BLaER1 treated with 17β-estradiol and CSF1 and Interleukin-3, amounts not matched to agents 10 nM and 100 nM (cell line): ENCODE measurements at regions not wholly inside any gene's neighbourhood (a gene's known extent, or its start where the extent isn't known, plus 50 kb on each side); places are given as distances from the start of the nearest gene placed in this dataset.

Experiments used
- H3K27ac ChIP-seq, 11 experiments: shearing (Covaris generic); formaldehyde crosslinking; 2 replicates each; pipeline ENCODE4 v1.8.1; 2022
- H3K27me3 ChIP-seq, 11 experiments: shearing (Covaris generic); formaldehyde crosslinking; 2 replicates each; pipeline ENCODE4 v1.8.1; 2022
- H3K36me3 ChIP-seq, 11 experiments: shearing (Covaris generic); formaldehyde crosslinking; 2 replicates each; pipeline ENCODE4 v1.8.1; 2022
- H3K4me1 ChIP-seq, 10 experiments: shearing (Covaris generic); formaldehyde crosslinking; 2 replicates each; pipeline ENCODE4 v1.8.1; 2022
- H3K4me2 ChIP-seq, 11 experiments: shearing (Covaris generic); formaldehyde crosslinking; 2 replicates each; pipeline ENCODE4 v1.8.1; 2022
- H3K4me3 ChIP-seq, 10 experiments: shearing (Covaris generic); formaldehyde crosslinking; 2 replicates each; pipeline ENCODE4 v1.8.1; 2022
- H3K9ac ChIP-seq, 11 experiments: shearing (Covaris generic); formaldehyde crosslinking; 2 replicates each; pipeline ENCODE4 v1.8.1; 2022
- H3K9me3 ChIP-seq, 11 experiments: shearing (Covaris generic); formaldehyde crosslinking; replicated peaks in 1 of 11; 2 replicates each; pipeline ENCODE4 v1.8.1; 2022
- H4K20me1 ChIP-seq, 11 experiments: shearing (Covaris generic); formaldehyde crosslinking; 2 replicates each; pipeline ENCODE4 v1.8.1; 2022
- Cebpa-rat ChIP-seq, 11 experiments: shearing (Covaris generic); IDR thresholded peaks; 2 replicates each; pipeline ENCODE4 v1.8.1; 2022

GRCh38 chr2:100655446-100655845 lies 92.7 kb downstream of the PDCL3 start:
- Histone ChIP-seq H3K36me3 (no peaks in the 10 kb centered on the region), H3K4me1 (no peaks in the 10 kb centered on the region), H3K4me2 (no peak overlapping the region), H3K9ac (no peak overlapping the region), H3K27me3 (no peaks in the 10 kb centered on the region), H3K4me3 (no peak overlapping the region), H3K27ac (no peak overlapping the region), H3K9me3 (no peaks in the 10 kb centered on the region; a peak in 1 of 22 replicates), H4K20me1 (no peaks in the 10 kb centered on the region)
- no peak for TF ChIP-seq Cebpa-rat (IDR thresholded peaks at IDR 0.05)

DNA sequence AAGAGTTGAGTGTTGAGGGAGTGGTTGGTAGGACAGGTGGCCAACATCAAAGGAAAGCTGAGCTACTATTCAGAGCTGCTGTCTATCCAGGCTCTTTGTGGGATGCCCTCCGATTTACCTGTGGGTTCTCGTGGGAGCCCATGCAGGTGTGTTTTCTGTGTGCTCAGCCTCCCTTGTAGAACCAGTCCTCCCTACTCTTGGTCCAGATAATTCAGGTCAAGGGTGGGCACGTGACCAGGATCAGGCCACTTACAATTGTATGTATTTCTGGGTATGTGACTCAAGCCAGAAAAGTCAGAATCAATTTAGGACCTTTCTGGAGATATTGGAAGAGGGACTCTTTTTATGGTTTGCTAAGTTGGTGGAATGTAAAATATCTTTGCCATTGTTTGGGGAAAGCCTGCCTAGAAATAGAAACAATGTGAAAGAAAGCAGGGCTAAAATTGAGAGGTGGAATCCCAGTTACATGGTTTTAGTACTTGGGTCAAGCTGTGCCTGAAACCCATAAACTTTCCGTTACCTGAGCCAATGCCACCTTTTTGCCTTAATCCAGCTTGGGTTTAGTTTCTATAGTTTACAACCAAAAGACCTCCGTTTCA lies 93.2 kb downstream of the PDCL3 start:
- Histone ChIP-seq H3K9me3 (no peaks in the 10 kb centered on the region), H3K4me1 (no peaks in the 10 kb centered on the region), H4K20me1 (no peaks in the 10 kb centered on the region), H3K4me2 (no peak overlapping the region), H3K27me3 (no peaks in the 10 kb centered on the region), H3K36me3 (no peaks in the 10 kb centered on the region), H3K4me3 (no peak overlapping the region), H3K27ac (no peak overlapping the region), H3K9ac (no peak overlapping the region)
- no peak for TF ChIP-seq Cebpa-rat (IDR thresholded peaks at IDR 0.05)

GRCh38 chr2:100658017-100658416 lies 95.2 kb downstream of the PDCL3 start:
- no peaks in the 10 kb centered on the region for H3K27me3 ChIP-seq
- no peaks in the 10 kb centered on the region for H3K36me3 ChIP-seq
- no peaks in the 10 kb centered on the region for H4K20me1 ChIP-seq
- no peaks in the 10 kb centered on the region for H3K9me3 ChIP-seq
- no peak overlapping the region for H3K4me3 ChIP-seq
- TF ChIP-seq Cebpa-rat (IDR thresholded peaks at IDR 0.05): no peak
- H3K9ac ChIP-seq: no peak overlapping the region
- no peak overlapping the region for H3K4me2 ChIP-seq
- H3K27ac ChIP-seq: no peak overlapping the region
- no peaks in the 10 kb centered on the region for H3K4me1 ChIP-seq

DNA sequence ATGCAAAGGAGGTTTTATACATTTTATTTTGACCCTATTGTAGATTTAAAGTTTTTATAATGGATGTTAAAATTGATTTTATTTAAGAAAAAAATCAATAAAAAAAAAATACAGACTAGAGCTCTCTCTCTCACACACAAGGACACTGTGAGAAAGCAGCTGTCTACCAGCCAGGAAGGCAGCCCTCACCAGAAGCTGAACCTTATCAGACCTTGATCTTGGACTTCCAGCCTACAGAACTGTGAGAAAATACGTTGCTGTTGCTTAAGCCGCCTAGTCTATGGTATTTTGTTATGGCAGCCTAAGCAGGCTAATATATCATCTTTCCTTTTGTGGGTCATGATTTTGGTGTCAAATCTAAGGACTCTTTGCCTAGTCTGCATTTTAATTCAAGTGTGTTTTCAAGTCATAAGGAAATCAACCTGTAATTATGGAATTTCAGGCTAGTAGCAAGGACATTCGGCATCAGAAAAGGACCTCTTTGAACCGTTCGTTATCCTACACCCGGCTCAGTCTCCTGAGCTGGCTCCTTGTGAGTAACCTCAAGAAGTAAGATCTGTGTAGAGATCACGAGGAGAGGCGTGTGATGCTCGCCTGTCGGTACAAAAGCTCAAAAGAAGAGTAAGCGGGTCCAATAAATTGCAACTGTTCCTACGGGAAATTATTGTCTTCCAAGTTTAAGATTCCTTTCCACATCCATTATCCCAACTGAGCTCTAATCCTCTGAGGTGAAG lies 98.2 kb downstream of the PDCL3 start:
- no peak overlapping the region for H3K4me2 ChIP-seq
- no peak overlapping the region for H3K4me3 ChIP-seq
- no peaks in the 10 kb centered on the region for H4K20me1 ChIP-seq
- H3K27ac ChIP-seq: no peak overlapping the region
- no peaks in the 10 kb centered on the region for H3K27me3 ChIP-seq
- no peaks in the 10 kb centered on the region for H3K9me3 ChIP-seq
- TF ChIP-seq Cebpa-rat (IDR thresholded peaks at IDR 0.05): no peak
- no peaks in the 10 kb centered on the region for H3K36me3 ChIP-seq
- no peak overlapping the region for H3K9ac ChIP-seq
- no peaks in the 10 kb centered on the region for H3K4me1 ChIP-seq

DNA sequence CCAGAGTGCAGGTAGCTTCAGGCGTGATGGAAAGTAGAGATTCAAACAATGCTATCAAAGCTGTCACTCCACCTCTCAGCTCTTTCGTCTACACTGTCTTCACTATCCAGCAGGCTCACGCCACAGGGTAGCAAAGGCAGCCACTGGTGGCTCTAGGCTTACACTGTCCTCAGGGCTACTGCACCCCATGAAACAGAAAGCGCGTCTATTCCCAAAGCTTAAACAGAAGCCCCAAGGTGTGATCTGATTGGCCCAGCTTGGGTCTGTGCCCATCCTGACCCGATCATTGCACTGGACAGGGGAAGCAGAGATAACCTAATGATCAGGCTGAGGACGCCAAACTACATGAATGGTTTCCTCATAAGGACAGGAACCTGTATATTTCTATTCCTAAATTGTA lies 100.1 kb downstream of the PDCL3 start:
- H3K27ac ChIP-seq: no peak overlapping the region

DNA sequence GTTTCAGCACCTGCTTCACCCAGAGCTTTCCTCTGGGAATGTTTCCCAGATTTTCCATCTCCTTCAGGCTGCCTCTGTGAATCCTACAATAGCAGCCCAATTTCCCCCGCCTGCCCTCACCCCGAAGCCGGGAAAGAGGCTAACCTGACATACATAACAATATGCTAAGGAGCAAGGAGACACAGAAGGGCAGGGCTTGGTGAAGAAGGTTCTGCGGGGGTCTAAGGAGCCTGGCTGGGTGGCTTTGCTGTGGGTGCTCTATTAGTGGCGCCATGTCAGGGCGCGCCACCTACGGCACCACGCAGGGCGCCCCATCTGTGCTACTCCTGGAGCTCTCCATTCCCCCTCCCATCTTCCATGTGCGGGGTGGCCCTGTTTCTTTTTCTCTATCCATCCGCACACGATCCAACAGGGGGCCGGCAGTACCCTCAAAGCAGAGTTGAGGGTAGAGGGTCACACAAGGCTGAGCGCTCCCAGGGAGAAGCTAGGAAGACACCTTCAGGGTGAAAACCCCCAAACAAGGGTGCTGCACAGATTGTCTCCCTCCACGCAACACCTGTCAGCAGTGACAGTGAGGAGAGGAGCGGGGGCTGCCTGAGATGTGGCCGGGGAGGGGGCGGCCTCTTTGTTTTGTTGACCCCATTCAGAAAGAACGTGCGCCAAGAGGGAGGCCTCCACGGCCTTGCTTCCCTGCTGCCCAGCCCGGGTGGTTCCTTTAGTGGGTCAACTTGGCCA lies 101.4 kb downstream of the PDCL3 start:
- H3K27me3 ChIP-seq: no peaks in the 10 kb centered on the region
- no peak overlapping the region for H3K4me3 ChIP-seq
- H4K20me1 ChIP-seq: no peaks in the 10 kb centered on the region
- no peaks in the 10 kb centered on the region for H3K9me3 ChIP-seq
- H3K4me1 ChIP-seq: no peaks in the 10 kb centered on the region
- TF ChIP-seq Cebpa-rat (IDR thresholded peaks at IDR 0.05): no peak
- H3K9ac ChIP-seq: no peak overlapping the region
- H3K27ac ChIP-seq: no peak overlapping the region
- no peak overlapping the region for H3K4me2 ChIP-seq
- H3K36me3 ChIP-seq: no peaks in the 10 kb centered on the region

More for the DNA sequence above, 100.1 kb downstream of the PDCL3 start:
- no peaks in the 10 kb centered on the region for H3K36me3 ChIP-seq
- no peak overlapping the region for H3K4me3 ChIP-seq
- no peaks in the 10 kb centered on the region for H3K27me3 ChIP-seq
- H4K20me1 ChIP-seq: no peaks in the 10 kb centered on the region
- no peaks in the 10 kb centered on the region for H3K9me3 ChIP-seq
- no peak for TF ChIP-seq Cebpa-rat (IDR thresholded peaks at IDR 0.05)
- no peak overlapping the region for H3K4me2 ChIP-seq
- no peak overlapping the region for H3K9ac ChIP-seq
- H3K4me1 ChIP-seq: no peaks in the 10 kb centered on the region

- H3K36me3 ChIP-seq: no peaks in the 10 kb centered on the region
- H4K20me1 ChIP-seq: no peaks in the 10 kb centered on the region
- no peak overlapping the region for H3K27ac ChIP-seq
- no peak for TF ChIP-seq Cebpa-rat (IDR thresholded peaks at IDR 0.05)
- no peaks in the 10 kb centered on the region for H3K4me1 ChIP-seq
- H3K4me2 ChIP-seq: no peak overlapping the region
- no peaks in the 10 kb centered on the region for H3K27me3 ChIP-seq
- H3K9ac ChIP-seq: no peak overlapping the region
- H3K4me3 ChIP-seq: no peak overlapping the region
- H3K9me3 ChIP-seq: no peaks in the 10 kb centered on the region
Measured at GRCh38 chr2:100664756-100665101, 101.9 kb downstream of the PDCL3 start.

- TF ChIP-seq Cebpa-rat (IDR thresholded peaks at IDR 0.05): no peak
- H3K4me1 ChIP-seq: no peaks in the 10 kb centered on the region
- no peak overlapping the region for H3K9ac ChIP-seq
- H3K4me3 ChIP-seq: no peak overlapping the region
- no peaks in the 10 kb centered on the region for H3K36me3 ChIP-seq
- H3K4me2 ChIP-seq: no peak overlapping the region
- no peak overlapping the region for H3K27ac ChIP-seq
- no peaks in the 10 kb centered on the region for H3K9me3 ChIP-seq
- no peaks in the 10 kb centered on the region for H3K27me3 ChIP-seq
- H4K20me1 ChIP-seq: no peaks in the 10 kb centered on the region
Measured at GRCh38 chr2:100666996-100667395, 104.2 kb downstream of the PDCL3 start.

DNA sequence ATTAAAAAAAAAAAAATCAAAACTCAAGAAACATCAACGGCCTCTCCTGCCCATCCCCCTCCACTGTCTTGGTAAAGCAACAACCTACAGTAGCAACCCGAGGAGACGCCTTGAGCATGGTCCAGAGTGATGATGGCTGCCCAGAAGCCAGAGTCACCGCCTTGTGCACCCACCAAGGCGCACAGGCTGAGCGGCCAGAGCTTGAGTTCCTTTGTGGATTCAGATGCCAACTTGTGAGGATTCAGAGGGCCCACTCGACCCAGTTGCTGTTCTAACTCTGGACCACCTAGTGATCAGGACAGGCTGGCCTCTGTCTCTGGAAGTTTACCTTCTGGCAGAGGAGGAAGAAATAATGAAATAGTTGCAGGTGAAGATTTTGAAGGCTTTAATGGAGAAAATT lies 105.0 kb downstream of the PDCL3 start:
- H3K4me1 ChIP-seq: no peaks in the 10 kb centered on the region
- no peaks in the 10 kb centered on the region for H3K27me3 ChIP-seq
- H3K36me3 ChIP-seq: no peaks in the 10 kb centered on the region
- H4K20me1 ChIP-seq: no peaks in the 10 kb centered on the region
- no peaks in the 10 kb centered on the region for H3K9me3 ChIP-seq
- TF ChIP-seq Cebpa-rat (IDR thresholded peaks at IDR 0.05): no peak
- no peak overlapping the region for H3K4me3 ChIP-seq
- no peak overlapping the region for H3K27ac ChIP-seq
- H3K4me2 ChIP-seq: no peak overlapping the region
- no peak overlapping the region for H3K9ac ChIP-seq

DNA sequence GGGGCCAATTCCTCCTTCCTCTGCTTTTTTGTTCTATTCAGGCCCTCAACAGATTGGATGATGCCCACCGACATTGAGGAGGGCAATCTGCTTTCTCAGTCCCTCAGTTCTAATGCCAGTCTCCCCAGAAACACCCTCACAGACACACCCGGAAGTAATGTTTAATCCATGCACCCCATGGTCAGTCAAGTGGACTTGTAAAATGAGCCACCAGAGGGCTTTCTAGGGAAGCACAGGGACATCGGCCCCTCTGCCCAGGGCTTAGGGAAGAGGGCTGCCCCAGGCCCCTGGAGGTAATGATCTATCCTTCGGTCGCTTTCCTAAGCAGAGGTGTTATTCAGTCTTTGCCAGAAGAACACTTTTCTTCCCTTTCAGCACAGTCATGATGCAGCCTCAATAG lies 107.4 kb downstream of the PDCL3 start:
- H3K9me3 ChIP-seq: no peaks in the 10 kb centered on the region
- no peak overlapping the region for H3K27ac ChIP-seq
- no peak for TF ChIP-seq Cebpa-rat (IDR thresholded peaks at IDR 0.05)
- no peaks in the 10 kb centered on the region; a peak in 1 of 22 replicates for H4K20me1 ChIP-seq
- no peak overlapping the region for H3K4me2 ChIP-seq
- no peak overlapping the region for H3K4me3 ChIP-seq
- no peaks in the 10 kb centered on the region for H3K27me3 ChIP-seq
- no peak overlapping the region for H3K9ac ChIP-seq
- H3K4me1 ChIP-seq: peaks cover 0 to 17% (median 14%) of the 10 kb centered on the region in 10 experiments; a peak in 12 of 20 replicates
- no peaks in the 10 kb centered on the region for H3K36me3 ChIP-seq
